ENCODE measurements at regions not wholly inside any gene's neighbourhood (a gene's known extent, or its start where the extent isn't known, plus 50 kb on each side); places are given as distances from the start of the nearest gene placed in this dataset.

GRCh38 chr6:19921786-19922185 is 84.6 kb downstream of the ID4 start:
- no peak overlapping the region for H2BK20ac ChIP-seq (ENCODE audit: low read length)
- no peak overlapping the region for H2BK120ac ChIP-seq (replicated peaks; ENCODE audit: low read depth, low read length)
- no peaks in the 10 kb centered on the region for H4K20me1 ChIP-seq (replicated peaks in 1 of 2; ENCODE audit: control insufficient read depth in 1 of 2, insufficient read depth in 2 of 2, low read length in 2 of 2)
- H2AK5ac ChIP-seq (ENCODE audit: low read depth, low read length) = no peak overlapping the region
- no peak overlapping the region for H3K27ac ChIP-seq (ENCODE audit: low read depth, low read length)
- no peaks in the 10 kb centered on the region for H3K36me3 ChIP-seq (ENCODE audit: control insufficient read depth in 2 of 4, insufficient read depth in 4 of 4, low read length in 3 of 4)
- H3K23me2 ChIP-seq (ENCODE audit: low read depth, low read length) = no peaks in the 10 kb centered on the region
- no peak overlapping the region for H3K14ac ChIP-seq (ENCODE audit: insufficient read length)
- no peak overlapping the region for H3K56ac ChIP-seq (replicated peaks; ENCODE audit: insufficient read length, low read depth, low read length)
- H3K79me1 ChIP-seq (ENCODE audit: low read depth, low read length) = no peaks in the 10 kb centered on the region
- no peaks in the 10 kb centered on the region; a peak in 1 of 7 replicates for H3K4me1 ChIP-seq (replicated peaks in 1 of 4; ENCODE audit: control insufficient read depth in 3 of 4, insufficient read depth in 4 of 4, low read length in 3 of 4)
- no peaks in the 10 kb centered on the region; a peak in 1 of 4 replicates for H3K9me3 ChIP-seq (ENCODE audit: insufficient read depth in 2 of 2, low read depth in 1 of 2, low read length in 1 of 2)
- H3K4me3 ChIP-seq (ENCODE audit: extremely low read depth in 1 of 4, insufficient read depth in 2 of 4, low read depth in 3 of 4, low read length in 4 of 4) = no peak overlapping the region
- H2AFZ ChIP-seq (ENCODE audit: low read length) = no peak overlapping the region
- H4K5ac ChIP-seq (ENCODE audit: insufficient read length, low read depth, low read length) = no peak overlapping the region
- no peak overlapping the region for H3K4me2 ChIP-seq (ENCODE audit: insufficient read depth in 1 of 2, low read depth in 2 of 2, low read length in 2 of 2)
- FAIRE-seq (no peak), DNase-seq (ENCODE audit: low read depth in 1 of 2, low spot score in 2 of 2) (no peak)
- WGBS, 2 experiments (ENCODE audit: extremely low coverage in 1 of 2, insufficient coverage in 1 of 2, insufficient read length in 1 of 2, insufficient replicate concordance in 2 of 2, low coverage in 1 of 2, low lambda C conversion rate in 2 of 2, missing lambda C conversion rate in 1 of 2) = 95% methylated on average over 9 of the region's 9 CpGs; no CpG with 5 or more reads in 1 of the 2 experiments
- no peak overlapping the region for H2BK12ac ChIP-seq (ENCODE audit: low read depth, low read length)
- H3K9ac ChIP-seq (replicated peaks in 1 of 4; ENCODE audit: extremely low read depth in 1 of 4, low read depth in 3 of 4, low read length in 3 of 4) = no peak overlapping the region
- H3K23ac ChIP-seq (ENCODE audit: insufficient read length) = no peak overlapping the region
- H3K4ac ChIP-seq (replicated peaks; ENCODE audit: insufficient read length, low read depth, low read length) = no peak overlapping the region
- no peak overlapping the region for H4K91ac ChIP-seq (replicated peaks; ENCODE audit: insufficient read length, low read length)
- POLR2A ChIA-PET (ENCODE audit: partially characterized antibody) = no interaction called here
- no peaks in the 10 kb centered on the region for H3K79me2 ChIP-seq (ENCODE audit: control insufficient read depth in 1 of 2, insufficient read depth in 2 of 2, low read length in 2 of 2)
- no peak overlapping the region for H2BK15ac ChIP-seq (ENCODE audit: low read length)
- H3K18ac ChIP-seq (ENCODE audit: extremely low read depth, low read length) = no peak overlapping the region
- H3K27me3 ChIP-seq (replicated peaks in 1 of 4; ENCODE audit: control insufficient read depth in 3 of 4, extremely low read depth in 1 of 4, insufficient read depth in 3 of 4, low read length in 3 of 4) = no peaks in the 10 kb centered on the region
- no peak overlapping the region for H2BK5ac ChIP-seq (ENCODE audit: low read depth, low read length)
- H4K8ac ChIP-seq (ENCODE audit: extremely low read depth, insufficient read depth, low read length) = no peak overlapping the region
- CTCF ChIA-PET (ENCODE audit: partially characterized antibody) = no interaction called here
- no peak for TF ChIP-seq TAF7 (optimal IDR thresholded peaks at IDR 0.05; ENCODE audit: borderline replicate concordance, low read depth, low read length)
- no peak for TF ChIP-seq SIRT6 (IDR thresholded peaks at IDR 0.05; ENCODE audit: low read length)
- no peak for TF ChIP-seq CREB1 (IDR thresholded peaks at IDR 0.05)
- no peak for TF ChIP-seq RXRA (IDR thresholded peaks at IDR 0.05; ENCODE audit: insufficient read depth, low read depth, low read length)
- TF ChIP-seq RAD21 (IDR thresholded peaks at IDR 0.05 in 1 of 2, conservative IDR thresholded peaks at IDR 0.05 in 1 of 2; ENCODE audit: low read depth in 2 of 2, low read length in 2 of 2) = no peak
- TF ChIP-seq BCL11A (IDR thresholded peaks at IDR 0.05; ENCODE audit: low read depth in 2 of 2, low read length in 2 of 2) = no peak
- TF ChIP-seq NANOG (IDR thresholded peaks at IDR 0.05; ENCODE audit: insufficient read depth, low read depth, low read length, poor library complexity, severe bottlenecking) = no peak
- TF ChIP-seq SIX5 (IDR thresholded peaks at IDR 0.05; ENCODE audit: low read depth, low read length) = no peak
- no peak for TF ChIP-seq POLR2A (IDR thresholded peaks at IDR 0.05; ENCODE audit: control extremely low read depth in 1 of 2, low read depth in 2 of 2, low read length in 2 of 2)
- TF ChIP-seq SUZ12 (IDR thresholded peaks at IDR 0.05; ENCODE audit: low read length) = no peak
- TF ChIP-seq CTCF (IDR thresholded peaks at IDR 0.05; ENCODE audit: control extremely low read depth in 1 of 3, insufficient read depth in 1 of 3, low read depth in 1 of 3, low read length in 3 of 3) = no peak
- TF ChIP-seq POU5F1 (IDR thresholded peaks at IDR 0.05; ENCODE audit: low read depth, low read length) = no peak
- no peak for TF ChIP-seq SRF (IDR thresholded peaks at IDR 0.05; ENCODE audit: low read depth, low read length)
- no peak for TF ChIP-seq YY1 (IDR thresholded peaks at IDR 0.05; ENCODE audit: low read depth, low read length)

Data from H1 (cell line).